ENCODE measurements at regions not wholly inside any gene's neighbourhood (a gene's known extent, or its start where the extent isn't known, plus 50 kb on each side); places are given as distances from the start of the nearest gene placed in this dataset.

GRCh38 chr5:20241351-20241750, 253.4 kb upstream of the CDH18 start:
- TF ChIP-seq, protein P1, sequence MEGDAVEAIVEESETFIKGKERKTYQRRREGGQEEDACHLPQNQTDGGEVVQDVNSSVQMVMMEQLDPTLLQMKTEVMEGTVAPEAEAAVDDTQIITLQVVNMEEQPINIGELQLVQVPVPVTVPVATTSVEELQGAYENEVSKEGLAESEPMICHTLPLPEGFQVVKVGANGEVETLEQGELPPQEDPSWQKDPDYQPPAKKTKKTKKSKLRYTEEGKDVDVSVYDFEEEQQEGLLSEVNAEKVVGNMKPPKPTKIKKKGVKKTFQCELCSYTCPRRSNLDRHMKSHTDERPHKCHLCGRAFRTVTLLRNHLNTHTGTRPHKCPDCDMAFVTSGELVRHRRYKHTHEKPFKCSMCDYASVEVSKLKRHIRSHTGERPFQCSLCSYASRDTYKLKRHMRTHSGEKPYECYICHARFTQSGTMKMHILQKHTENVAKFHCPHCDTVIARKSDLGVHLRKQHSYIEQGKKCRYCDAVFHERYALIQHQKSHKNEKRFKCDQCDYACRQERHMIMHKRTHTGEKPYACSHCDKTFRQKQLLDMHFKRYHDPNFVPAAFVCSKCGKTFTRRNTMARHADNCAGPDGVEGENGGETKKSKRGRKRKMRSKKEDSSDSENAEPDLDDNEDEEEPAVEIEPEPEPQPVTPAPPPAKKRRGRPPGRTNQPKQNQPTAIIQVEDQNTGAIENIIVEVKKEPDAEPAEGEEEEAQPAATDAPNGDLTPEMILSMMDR (IDR thresholded peaks at IDR 0.05) = no peak
- TF ChIP-seq EZH2 (IDR thresholded peaks at IDR 0.05) (no peak), EZH2phosphoT487 (IDR thresholded peaks at IDR 0.05) (no peak)
